ENCODE measurements at regions not wholly inside any gene's neighbourhood (a gene's known extent, or its start where the extent isn't known, plus 50 kb on each side); places are given as distances from the start of the nearest gene placed in this dataset.

- Histone ChIP-seq H3K4me1 (peaks cover 3 to 5% of the 10 kb centered on the region in 2 donors), H3K27ac (peak overlapping the region in 1 of 3 donors; percentile 6), H3K4me3 (replicated peaks in 1 of 3) (no peak overlapping the region), H3K9me3 (no peaks in the 10 kb centered on the region), H3K36me3 (no peaks in the 10 kb centered on the region), H3K27me3 (no peaks in the 10 kb centered on the region)
- no peak for DNase-seq
- 91 to 93% methylated on average over 4 of the region's 4 CpGs for WGBS, 2 donors
- no peak for TF ChIP-seq CTCF (IDR thresholded peaks at IDR 0.05)
- TF ChIP-seq POLR2A (IDR thresholded peaks at IDR 0.05), result no peak
- intact Hi-C loops (cut with DNase I), result no loop called here
Observed at GRCh38 chr6:121590916-121591315, 155.5 kb downstream of the GJA1 start.

- Histone ChIP-seq H3K4me1 (peaks cover 3 to 5% of the 10 kb centered on the region in 2 donors), H3K27me3 (no peaks in the 10 kb centered on the region), H3K27ac (no peak overlapping the region)
Observed at GRCh38 chr6:121592261-121592935, 157.0 kb downstream of the GJA1 start.

DNA sequence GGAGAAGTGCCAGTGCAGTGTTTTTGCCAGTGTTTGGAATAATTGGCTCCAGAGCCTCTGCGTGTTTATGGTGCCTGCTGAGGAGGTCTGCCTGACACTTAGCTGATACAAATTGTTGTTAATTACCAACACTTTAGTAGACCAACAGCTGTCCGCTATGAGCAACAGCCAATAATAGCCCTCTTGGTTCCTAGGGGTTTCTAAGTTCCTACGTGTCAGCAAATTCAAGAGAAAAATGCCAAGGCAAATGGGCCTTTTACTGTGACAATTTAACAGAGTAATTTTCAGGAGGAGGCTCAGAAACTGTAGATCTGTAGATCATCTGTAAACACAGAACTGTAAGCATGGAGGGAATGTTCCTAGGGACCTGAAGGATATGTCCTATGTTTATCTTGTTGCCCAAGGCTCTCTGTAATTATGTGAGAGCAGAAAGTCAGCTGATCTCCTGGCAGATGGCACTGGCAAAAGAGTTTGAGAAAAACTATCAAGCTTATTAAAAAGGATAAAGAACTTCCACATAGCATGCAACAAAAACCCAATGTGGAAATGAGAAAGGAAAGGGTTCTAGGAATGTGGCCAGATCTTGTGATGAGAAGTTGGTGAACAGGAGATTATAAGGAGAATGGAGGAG lies 157.7 kb downstream of the GJA1 start:
- WGBS, 2 donors, result 84% methylated on average over 3 of the region's 3 CpGs
- no peaks in the 10 kb centered on the region for H3K9me3 ChIP-seq
- intact Hi-C loops (cut with DNase I), result no loop called here
- TF ChIP-seq CTCF (IDR thresholded peaks at IDR 0.05) (no peak), POLR2A (IDR thresholded peaks at IDR 0.05) (no peak)
- no peaks in the 10 kb centered on the region for H3K36me3 ChIP-seq
- no peaks in the 10 kb centered on the region for H3K27me3 ChIP-seq
- DNase-seq, result no peak
- H3K4me1 ChIP-seq, result peaks cover 3 to 5% of the 10 kb centered on the region in 2 donors
- no peak overlapping the region for H3K4me3 ChIP-seq (replicated peaks in 1 of 3)
- no peak overlapping the region for H3K27ac ChIP-seq

More at GRCh38 chr6:121592261-121592935, 157.0 kb downstream of the GJA1 start:
- no peaks in the 10 kb centered on the region for H3K9me3 ChIP-seq
- H3K4me3 ChIP-seq (replicated peaks in 1 of 3), result no peak overlapping the region
- DNase-seq, result no peak
- intact Hi-C loops (cut with DNase I), result no loop called here
- H3K36me3 ChIP-seq, result no peaks in the 10 kb centered on the region
- TF ChIP-seq POLR2A (IDR thresholded peaks at IDR 0.05) (no peak), CTCF (IDR thresholded peaks at IDR 0.05) (no peak)
- WGBS, 2 donors, result 91 to 95% methylated on average over 7 of the region's 7 CpGs

GRCh38 chr6:121594053-121594452 lies 158.6 kb downstream of the GJA1 start:
- Histone ChIP-seq H3K4me3 (replicated peaks in 1 of 3) (no peak overlapping the region), H3K36me3 (no peaks in the 10 kb centered on the region), H3K27me3 (no peaks in the 10 kb centered on the region), H3K27ac (no peak overlapping the region), H3K4me1 (peaks cover 3 to 5% of the 10 kb centered on the region in 2 donors), H3K9me3 (no peaks in the 10 kb centered on the region)
- no peak for DNase-seq
- intact Hi-C loops (cut with DNase I), result no loop called here
- 95% methylated on average over 3 of the region's 3 CpGs for WGBS, 2 donors
- TF ChIP-seq CTCF (IDR thresholded peaks at IDR 0.05), result no peak
- TF ChIP-seq POLR2A (IDR thresholded peaks at IDR 0.05), result no peak

- Histone ChIP-seq H3K27ac (no peak overlapping the region), H3K4me1 (peaks cover 3 to 5% of the 10 kb centered on the region in 2 donors), H3K9me3 (no peaks in the 10 kb centered on the region), H3K27me3 (no peaks in the 10 kb centered on the region), H3K36me3 (no peaks in the 10 kb centered on the region), H3K4me3 (replicated peaks in 1 of 3) (no peak overlapping the region)
- DNase-seq, result no peak
- TF ChIP-seq CTCF (IDR thresholded peaks at IDR 0.05), result no peak
- TF ChIP-seq POLR2A (IDR thresholded peaks at IDR 0.05), result no peak
- 94 to 100% methylated on average over 1 of the region's 1 CpG for WGBS, 2 donors
- intact Hi-C loops (cut with DNase I), result no loop called here
Observed at GRCh38 chr6:121595646-121596045, 160.2 kb downstream of the GJA1 start.

All from thyroid gland (tissue), 4 donors.